WTC11 (cell line): ENCODE measurements at regions not wholly inside any gene's neighbourhood (a gene's known extent, or its start where the extent isn't known, plus 50 kb on each side); places are given as distances from the start of the nearest gene placed in this dataset.

Experiments
- ETV6 ChIP-seq: sonication (generic); formaldehyde crosslinking; IDR thresholded peaks from 2 replicates; pipeline ENCODE4 v1.8.1; 2022; ENCODE audit warnings: mild to moderate bottlenecking, missing genetic modification reagents
- FOXJ3 ChIP-seq: sonication (generic); formaldehyde crosslinking; IDR thresholded peaks from 2 replicates; pipeline ENCODE4 v1.9.0; 2021; ENCODE audit warnings: missing genetic modification reagents, mild to moderate bottlenecking, borderline replicate concordance
- NFE2L1 ChIP-seq: sonication (generic); formaldehyde crosslinking; IDR thresholded peaks from 2 replicates; pipeline ENCODE4 v1.8.1; 2023; ENCODE audit warnings: missing genetic modification reagents
- NFYB ChIP-seq: sonication (generic); formaldehyde crosslinking; conservative IDR thresholded peaks from 2 replicates; pipeline ENCODE4 v1.8.0; 2022; ENCODE audit warnings: low read depth, missing genetic modification reagents
- NR1H2 ChIP-seq: sonication (generic); formaldehyde crosslinking; IDR thresholded peaks from 2 replicates; pipeline ENCODE4 v1.9.0; 2021; ENCODE audit warnings: mild to moderate bottlenecking, moderate library complexity, missing genetic modification reagents
- NR2C2 ChIP-seq: sonication (generic); formaldehyde crosslinking; IDR thresholded peaks from 2 replicates; pipeline ENCODE4 v1.8.0; 2022; ENCODE audit warnings: mild to moderate bottlenecking, missing genetic modification reagents
- TEAD4 ChIP-seq: sonication (generic); formaldehyde crosslinking; IDR thresholded peaks from 2 replicates; pipeline ENCODE4 v1.8.0; 2022; ENCODE audit warnings: mild to moderate bottlenecking, missing genetic modification reagents
- ZNF138 ChIP-seq: sonication (generic); formaldehyde crosslinking; conservative IDR thresholded peaks from 2 replicates; pipeline ENCODE4 v1.8.1; 2022; ENCODE audit warnings: mild to moderate bottlenecking, moderate library complexity, missing genetic modification reagents
- ZNF396 ChIP-seq: fragments of 250-450 bp; sonication (Bioruptor Pico); IDR thresholded peaks from 2 replicates; pipeline ENCODE4 v1.8.0; 2021; ENCODE audit warnings: mild to moderate bottlenecking, moderate library complexity, borderline replicate concordance
- ZNF416 ChIP-seq: fragments of 250-450 bp; sonication (Bioruptor Pico); IDR thresholded peaks from 2 replicates; pipeline ENCODE4 v1.9.0; 2021; ENCODE audit warnings: mild to moderate bottlenecking, inconsistent platforms
- ZNF671 ChIP-seq: fragments of 250-450 bp; sonication (Bioruptor Pico); IDR thresholded peaks from 2 replicates; pipeline ENCODE4 v1.8.0; 2021; ENCODE audit warnings: mild to moderate bottlenecking
- TF ChIP-seq, protein P1 (sequence below): fragments of 200-600 bp; IDR thresholded peaks from 2 replicates; pipeline ENCODE4 v1.8.0; 2022; ENCODE audit warnings: antibody characterized with exemption

DNA sequence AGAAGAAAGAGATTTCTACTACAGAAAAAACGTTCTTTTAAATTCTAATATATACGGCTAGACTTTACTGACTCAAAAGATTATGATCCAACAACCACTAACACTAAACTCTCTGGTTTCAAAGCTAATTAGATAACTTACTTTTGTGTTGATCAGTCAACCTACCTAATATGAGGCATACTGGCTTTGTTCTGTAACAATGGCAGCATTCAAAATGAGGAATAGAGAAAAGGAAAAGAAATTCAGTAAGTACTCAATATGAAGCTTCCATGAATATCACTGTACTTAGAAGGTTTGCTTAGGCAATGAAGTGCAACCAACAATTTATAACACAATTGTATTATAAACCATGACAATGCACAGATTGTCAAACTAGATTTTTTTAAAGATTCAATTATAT is 430.5 kb upstream of the PMFBP1 start:
- TF ChIP-seq NFE2L1 (no peak), FOXJ3 (CRISPR knock-in tag) (no peak), NFYB (CRISPR knock-in tag) (no peak), ZNF138 (CRISPR knock-in tag) (no peak), ZNF416 (CRISPR knock-in tag) (no peak), TEAD4 (CRISPR knock-in tag) (no peak), ZNF671 (no peak), NR2C2 (CRISPR knock-in tag) (no peak), NR1H2 (CRISPR knock-in tag) (no peak), ZNF396 (CRISPR knock-in tag) (no peak), ETV6 (CRISPR knock-in tag) (no peak)
- TF ChIP-seq, protein P1, sequence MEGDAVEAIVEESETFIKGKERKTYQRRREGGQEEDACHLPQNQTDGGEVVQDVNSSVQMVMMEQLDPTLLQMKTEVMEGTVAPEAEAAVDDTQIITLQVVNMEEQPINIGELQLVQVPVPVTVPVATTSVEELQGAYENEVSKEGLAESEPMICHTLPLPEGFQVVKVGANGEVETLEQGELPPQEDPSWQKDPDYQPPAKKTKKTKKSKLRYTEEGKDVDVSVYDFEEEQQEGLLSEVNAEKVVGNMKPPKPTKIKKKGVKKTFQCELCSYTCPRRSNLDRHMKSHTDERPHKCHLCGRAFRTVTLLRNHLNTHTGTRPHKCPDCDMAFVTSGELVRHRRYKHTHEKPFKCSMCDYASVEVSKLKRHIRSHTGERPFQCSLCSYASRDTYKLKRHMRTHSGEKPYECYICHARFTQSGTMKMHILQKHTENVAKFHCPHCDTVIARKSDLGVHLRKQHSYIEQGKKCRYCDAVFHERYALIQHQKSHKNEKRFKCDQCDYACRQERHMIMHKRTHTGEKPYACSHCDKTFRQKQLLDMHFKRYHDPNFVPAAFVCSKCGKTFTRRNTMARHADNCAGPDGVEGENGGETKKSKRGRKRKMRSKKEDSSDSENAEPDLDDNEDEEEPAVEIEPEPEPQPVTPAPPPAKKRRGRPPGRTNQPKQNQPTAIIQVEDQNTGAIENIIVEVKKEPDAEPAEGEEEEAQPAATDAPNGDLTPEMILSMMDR = no peak
